Limb (tissue), 2 donors: ENCODE measurements at regions not wholly inside any gene's neighbourhood (a gene's known extent, or its start where the extent isn't known, plus 50 kb on each side); places are given as distances from the start of the nearest gene placed in this dataset.
"Not testable (repeated sequence)": the region's sequence is repeated elsewhere in the genome, so short reads cannot be mapped to it uniquely, and the experiment has no call there.

Experiments
- DNase-seq, 2 donors: peaks; one replicate each; pipeline ENCODE4 v3.0.0-alpha.2; 2016; ENCODE audit errors: extremely low spot score in 2 of 2

DNA sequence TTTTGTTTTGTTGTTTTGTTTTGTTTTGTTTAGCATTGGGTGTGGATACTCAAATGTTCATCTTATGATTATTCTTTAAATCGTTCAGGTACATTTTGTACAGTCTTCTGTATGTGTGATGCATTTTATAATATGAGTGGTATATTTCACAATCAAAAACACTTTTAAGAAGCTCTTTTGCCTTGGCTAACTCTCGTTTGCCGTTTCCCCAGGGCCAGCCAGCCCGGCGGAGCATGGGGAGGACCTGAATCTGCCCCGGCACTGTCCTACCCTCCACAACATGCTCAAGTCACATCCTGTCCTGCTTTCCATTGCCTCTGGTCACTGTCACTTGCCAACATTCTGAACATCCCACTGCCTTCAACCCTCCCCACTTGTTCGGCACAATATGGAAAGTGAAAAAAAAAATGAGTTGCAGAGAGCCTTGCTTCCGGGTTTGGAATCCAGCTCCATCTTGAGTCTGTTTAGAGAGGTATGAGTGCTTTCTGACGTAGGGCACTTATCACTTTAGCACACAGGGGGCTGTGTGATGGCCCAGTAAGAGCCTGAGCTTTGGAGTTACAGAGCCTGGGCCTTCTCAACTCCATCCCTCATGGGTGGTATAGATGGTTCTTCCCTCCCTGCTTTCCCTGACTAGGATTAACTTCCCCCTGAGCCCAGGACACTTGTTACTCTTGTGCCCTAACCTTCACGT is 109.6 kb upstream of the PLGLB2 start:
- not testable (repeated sequence) for DNase-seq

GRCh38 chr2:87638872-87639271 is 109.0 kb upstream of the PLGLB2 start:
- not testable (repeated sequence) for DNase-seq

GRCh38 chr2:87639801-87640440 is 108.0 kb upstream of the PLGLB2 start:
- DNase-seq: not testable (repeated sequence)

DNA sequence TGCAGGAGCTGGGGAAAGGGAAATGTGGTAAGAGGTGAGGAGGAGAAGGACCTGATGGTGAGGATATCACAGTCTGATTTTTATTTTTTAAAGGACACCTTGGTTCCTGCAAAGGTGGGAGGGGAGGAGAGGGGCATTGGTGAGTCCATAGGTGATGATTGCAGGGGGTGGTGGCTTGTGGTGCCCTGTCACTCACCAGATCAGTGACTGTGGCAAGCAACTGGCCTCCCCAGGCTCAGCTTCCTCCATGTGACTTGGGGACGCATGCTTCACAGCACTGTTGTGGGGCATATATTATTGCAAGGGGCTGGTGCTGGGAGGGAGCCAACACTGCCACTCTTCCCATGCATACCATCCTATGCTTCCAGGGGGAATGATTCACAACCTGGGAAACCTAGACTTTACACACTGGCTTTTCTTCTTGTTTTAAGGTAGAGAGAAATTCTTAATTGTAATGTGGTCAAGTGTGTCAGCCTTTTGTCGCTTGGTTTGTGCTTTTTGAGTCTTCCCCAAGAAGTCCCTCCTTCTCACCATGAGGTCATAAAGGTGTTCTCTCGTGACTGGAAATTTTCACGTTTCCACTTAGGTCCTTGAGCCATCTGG is 106.8 kb upstream of the PLGLB2 start:
- DNase-seq: not testable (repeated sequence)

DNA sequence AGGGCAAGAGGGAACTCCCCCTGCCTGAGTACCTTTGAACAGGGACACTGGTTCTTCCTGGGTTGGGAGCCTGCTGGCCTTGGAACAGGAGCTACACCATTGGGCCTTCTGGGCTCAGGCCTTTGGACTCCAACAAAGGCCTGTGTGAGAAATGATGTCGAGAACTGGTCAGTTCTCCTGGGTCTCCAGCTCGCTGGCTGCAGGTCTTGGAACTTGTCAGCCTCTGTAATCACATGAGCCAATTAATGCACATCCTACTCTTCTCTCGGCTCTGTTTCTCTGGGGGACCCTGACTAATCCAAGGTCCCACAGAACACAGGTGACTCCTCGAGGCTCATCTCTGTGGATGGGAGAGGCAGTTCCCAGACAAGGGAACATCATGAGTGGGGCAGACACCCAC is 104.7 kb upstream of the PLGLB2 start:
- DNase-seq: not testable (repeated sequence)

DNA sequence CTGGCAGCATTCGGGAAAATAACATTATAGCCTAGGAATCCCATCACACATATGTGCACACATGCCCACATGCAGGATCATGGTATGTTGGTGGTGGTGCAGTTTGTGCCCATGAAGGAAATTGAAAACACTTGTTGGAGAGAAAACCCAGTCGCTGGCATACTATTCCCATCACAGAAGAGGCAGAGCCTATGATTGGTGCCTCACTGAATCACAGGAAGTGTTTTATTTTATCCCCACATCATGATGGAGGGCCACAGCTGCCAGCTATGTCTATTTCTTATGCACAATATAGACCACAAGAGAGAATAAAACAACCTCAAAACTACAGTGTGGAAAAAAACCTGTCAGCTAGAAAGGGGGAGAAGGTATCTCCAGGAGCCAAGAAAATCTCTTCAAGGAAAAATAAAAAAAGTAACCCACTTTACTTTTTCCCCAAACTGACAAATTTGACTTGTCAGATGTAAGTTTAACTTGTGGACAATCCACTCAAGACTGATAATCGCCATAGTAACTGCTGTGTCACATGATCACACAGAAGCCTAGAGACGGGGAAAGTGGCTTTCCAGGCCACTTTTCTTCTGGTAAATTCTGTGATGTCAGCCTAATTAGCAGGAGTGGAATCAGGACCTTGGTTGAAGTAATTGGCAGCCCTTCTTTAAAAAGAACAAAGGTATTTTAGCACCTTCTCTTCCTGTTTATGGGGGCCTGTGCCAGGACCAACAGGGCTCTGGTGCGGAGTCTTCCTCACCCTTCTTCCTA is 100.0 kb upstream of the PLGLB2 start:
- not testable (repeated sequence) for DNase-seq

GRCh38 chr2:87648815-87649214 is 99.1 kb upstream of the PLGLB2 start:
- not testable (repeated sequence) for DNase-seq

- DNase-seq: not testable (repeated sequence)
These were observed 98.0 kb upstream of the PLGLB2 start for GRCh38 chr2:87649871-87650270.

DNA sequence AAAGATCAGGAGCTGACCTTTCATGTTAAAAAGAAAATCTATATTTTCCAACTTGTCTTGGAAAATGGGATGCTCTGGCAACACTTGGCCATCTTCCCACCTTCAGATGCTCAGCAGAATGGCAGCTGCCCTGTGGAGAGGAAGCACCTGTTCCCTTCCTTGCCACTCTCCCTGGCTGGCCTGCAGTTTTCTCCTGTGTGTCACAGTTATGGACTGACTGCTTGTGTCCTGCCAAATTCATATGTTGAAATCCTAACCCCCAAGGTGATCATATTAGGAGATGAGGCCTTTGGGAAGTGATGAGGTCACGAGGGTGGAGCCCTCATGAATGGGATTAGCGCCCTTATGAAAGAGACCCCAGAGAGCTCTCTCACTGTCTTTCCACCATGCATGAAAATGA is 97.0 kb upstream of the PLGLB2 start:
- DNase-seq: not testable (repeated sequence)

DNA sequence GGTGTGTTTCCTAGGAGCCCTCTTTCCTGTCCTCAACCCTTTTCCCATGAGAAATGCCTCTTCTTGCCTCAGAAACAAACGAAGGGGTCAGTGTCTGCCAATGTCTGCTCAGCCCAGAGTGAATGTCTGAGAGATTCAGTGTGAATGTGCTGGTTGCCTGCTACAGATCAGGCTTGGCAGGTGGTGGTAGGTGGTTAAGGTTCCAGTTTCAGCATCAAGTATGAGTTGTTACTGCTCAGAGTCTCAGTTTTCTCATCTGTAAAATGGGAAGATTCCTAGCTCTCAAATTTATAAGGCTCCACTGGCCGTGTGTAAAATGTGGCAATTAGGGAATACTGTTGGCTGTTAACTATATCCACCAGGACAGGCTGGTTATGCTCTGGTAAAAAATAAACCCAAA is 96.3 kb upstream of the PLGLB2 start:
- DNase-seq: not testable (repeated sequence)

GRCh38 chr2:87653373-87653772 is 94.5 kb upstream of the PLGLB2 start:
- not testable (repeated sequence) for DNase-seq

GRCh38 chr2:87654136-87654814 is 93.6 kb upstream of the PLGLB2 start:
- not testable (repeated sequence) for DNase-seq

GRCh38 chr2:87657915-87658314 is 90.0 kb upstream of the PLGLB2 start:
- DNase-seq: not testable (repeated sequence)

DNA sequence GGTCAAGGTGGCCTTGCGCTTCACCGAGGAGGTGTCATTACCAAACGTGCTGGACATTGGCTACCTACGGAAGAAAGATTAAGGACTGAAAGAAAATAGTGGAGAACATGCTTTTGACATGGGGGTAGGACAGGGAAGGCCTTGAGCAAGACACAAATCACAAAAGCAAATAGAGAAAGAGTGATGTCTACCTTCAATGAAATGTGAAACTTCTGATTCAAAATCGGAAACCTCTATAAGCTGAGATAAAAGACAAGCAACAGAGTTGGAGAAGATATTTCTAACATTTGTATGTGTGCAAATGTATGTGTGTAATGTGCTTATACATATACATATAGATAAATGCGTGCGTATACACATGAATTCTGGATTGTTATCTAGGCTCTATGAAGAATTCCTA is 89.5 kb upstream of the PLGLB2 start:
- DNase-seq: not testable (repeated sequence)

GRCh38 chr2:87658976-87659375 is 88.9 kb upstream of the PLGLB2 start:
- DNase-seq: not testable (repeated sequence)

DNA sequence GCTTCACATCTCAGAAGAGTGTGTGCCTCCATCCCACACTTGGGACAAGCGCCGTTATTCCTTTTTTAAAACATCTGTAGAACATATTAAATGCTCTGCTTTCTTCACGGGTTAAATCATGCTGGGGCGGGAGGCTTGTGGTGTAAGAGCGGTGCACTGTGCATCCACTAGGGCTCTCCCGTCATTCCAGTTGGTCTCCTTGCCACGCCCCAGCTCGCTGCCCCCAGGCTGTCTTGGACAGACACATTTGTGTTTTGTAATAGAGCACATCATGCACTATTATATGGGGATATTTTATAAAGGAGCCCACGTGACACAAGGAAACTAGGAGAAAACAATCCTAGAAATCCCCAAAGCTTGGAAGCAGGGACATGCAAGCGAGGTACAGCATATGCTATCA is 87.7 kb upstream of the PLGLB2 start:
- DNase-seq: not testable (repeated sequence)

GRCh38 chr2:87662316-87663290 is 85.3 kb upstream of the PLGLB2 start:
- DNase-seq: not testable (repeated sequence)

DNA sequence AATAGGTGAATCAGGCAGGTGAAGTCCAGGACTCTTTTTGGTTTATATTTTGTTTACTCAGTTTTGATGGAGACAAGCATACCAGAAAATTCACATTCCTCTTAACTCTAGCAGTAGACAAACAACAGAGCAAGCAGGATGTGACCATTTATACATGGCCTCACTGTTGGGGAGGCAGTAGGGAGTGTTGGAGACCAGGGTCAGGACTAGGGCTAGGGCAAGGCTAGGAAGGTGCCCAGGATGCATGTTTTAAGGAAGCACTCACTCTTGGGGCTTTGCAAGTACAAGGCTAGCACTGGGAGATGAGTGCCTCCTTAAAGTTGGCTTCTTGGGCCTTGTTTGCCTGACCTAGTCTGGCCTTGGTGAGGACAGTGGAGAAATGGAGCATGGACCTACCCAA is 84.5 kb upstream of the PLGLB2 start:
- DNase-seq: not testable (repeated sequence)

DNA sequence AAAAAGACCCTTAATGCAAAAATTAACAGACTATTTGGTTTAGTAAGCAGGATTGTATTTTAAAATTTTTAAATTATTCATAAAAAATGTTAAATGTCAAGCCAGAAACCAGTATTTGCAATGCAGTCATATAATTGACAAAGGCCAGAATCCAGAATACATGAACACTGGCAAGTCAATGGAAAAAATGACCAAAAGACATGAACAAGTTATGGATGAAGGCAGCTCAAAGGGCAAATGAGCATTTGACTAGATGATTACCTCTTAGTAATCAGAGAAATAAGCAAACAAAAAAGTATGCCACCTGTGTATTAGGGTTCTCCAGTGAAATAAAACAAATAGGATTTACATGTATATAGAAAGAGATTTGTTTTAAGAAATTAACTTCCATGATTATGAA is 80.9 kb upstream of the PLGLB2 start:
- not testable (repeated sequence) for DNase-seq

DNA sequence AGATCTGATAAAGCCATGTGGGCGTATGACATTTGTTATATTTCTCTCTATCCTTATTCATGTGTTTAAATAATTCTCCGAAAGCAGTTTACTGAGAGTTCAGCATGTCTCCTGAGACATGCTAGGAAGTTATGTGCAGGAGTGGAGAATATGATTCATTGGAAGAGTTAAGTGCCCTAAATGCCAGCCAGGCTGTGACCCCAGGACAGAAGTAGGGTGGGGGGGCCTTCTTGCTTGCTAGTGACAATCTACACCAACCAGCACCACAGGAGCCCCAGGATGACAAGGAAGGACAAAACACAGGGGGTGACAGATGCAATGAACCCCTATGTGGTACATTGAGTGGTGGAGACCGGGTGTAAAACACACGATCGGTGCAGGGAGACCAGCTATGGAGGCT is 79.5 kb upstream of the PLGLB2 start:
- not testable (repeated sequence) for DNase-seq
